ENCODE measurements at regions not wholly inside any gene's neighbourhood (a gene's known extent, or its start where the extent isn't known, plus 50 kb on each side); places are given as distances from the start of the nearest gene placed in this dataset.
A peak's percentile ranks its signal among the peaks of the same experiment; 100 is the strongest.

DNA sequence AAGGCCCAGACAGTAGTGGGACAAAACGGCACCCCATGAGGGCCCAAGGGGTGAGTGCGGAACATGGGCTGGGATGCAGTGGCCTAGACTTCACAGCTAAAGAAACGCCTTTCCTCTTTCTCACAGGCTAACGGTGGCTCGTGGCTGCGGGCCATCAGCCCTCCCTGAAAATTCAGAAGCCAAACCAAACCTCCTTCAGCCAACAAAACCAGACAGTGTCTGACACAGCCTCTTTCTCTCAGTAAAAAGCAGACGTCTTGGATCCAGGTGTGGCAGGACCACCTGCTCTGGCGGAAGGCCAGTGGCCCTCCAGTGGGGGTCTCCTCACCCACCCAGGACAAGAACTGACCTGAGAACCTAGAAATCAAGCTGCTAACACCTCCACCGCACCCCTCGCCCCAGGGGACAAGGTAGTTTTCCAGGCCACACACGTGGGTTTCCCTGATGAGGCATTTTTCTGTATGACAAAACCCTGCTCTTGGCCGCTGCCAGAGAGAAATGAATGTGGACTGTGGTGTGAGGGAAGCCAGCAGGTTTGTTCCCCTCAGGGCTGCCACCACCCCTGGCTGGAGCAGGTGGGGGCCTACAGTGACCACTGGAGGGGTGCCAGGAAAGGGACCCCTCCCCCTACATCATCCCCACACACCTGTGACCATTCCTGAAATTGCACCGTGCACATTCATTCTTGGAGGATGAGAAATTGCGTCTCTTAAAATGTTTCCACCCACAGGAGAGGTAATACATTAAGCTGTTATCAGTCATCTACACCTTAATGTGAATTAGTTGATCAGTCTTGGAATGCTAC lies 76.8 kb upstream of the PIM1 start:
- DNase-seq (ENCODE audit: low read depth) (peak; percentile 54), FAIRE-seq (no peak)
- H3K27ac Mint-ChIP-seq (ENCODE audit: unreplicated experiment), result peak overlapping the region; percentile 91
- H3K9me3 ChIP-seq (ENCODE audit: insufficient read depth, low read depth, low read length), result no peaks in the 10 kb centered on the region
- no peaks in the 10 kb centered on the region for H3K4me1 ChIP-seq (ENCODE audit: insufficient read depth, low read length)
- peaks cover 15% of the 10 kb centered on the region for H3K4me1 Mint-ChIP-seq (ENCODE audit: low read depth, unreplicated experiment)
- TF ChIP-seq, protein P1, sequence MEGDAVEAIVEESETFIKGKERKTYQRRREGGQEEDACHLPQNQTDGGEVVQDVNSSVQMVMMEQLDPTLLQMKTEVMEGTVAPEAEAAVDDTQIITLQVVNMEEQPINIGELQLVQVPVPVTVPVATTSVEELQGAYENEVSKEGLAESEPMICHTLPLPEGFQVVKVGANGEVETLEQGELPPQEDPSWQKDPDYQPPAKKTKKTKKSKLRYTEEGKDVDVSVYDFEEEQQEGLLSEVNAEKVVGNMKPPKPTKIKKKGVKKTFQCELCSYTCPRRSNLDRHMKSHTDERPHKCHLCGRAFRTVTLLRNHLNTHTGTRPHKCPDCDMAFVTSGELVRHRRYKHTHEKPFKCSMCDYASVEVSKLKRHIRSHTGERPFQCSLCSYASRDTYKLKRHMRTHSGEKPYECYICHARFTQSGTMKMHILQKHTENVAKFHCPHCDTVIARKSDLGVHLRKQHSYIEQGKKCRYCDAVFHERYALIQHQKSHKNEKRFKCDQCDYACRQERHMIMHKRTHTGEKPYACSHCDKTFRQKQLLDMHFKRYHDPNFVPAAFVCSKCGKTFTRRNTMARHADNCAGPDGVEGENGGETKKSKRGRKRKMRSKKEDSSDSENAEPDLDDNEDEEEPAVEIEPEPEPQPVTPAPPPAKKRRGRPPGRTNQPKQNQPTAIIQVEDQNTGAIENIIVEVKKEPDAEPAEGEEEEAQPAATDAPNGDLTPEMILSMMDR (IDR thresholded peaks at IDR 0.05; ENCODE audit: insufficient read depth, low read depth, low read length), result no peak
- TF ChIP-seq EZH2 (IDR thresholded peaks at IDR 0.05; ENCODE audit: insufficient read depth, low read length), result no peak
- no peak overlapping the region for H3K4me2 ChIP-seq (ENCODE audit: low read length)
- no peak overlapping the region for H2AFZ ChIP-seq (ENCODE audit: low read depth, low read length)
- H3K27me3 Mint-ChIP-seq (ENCODE audit: low read depth, unreplicated experiment), result no peaks in the 10 kb centered on the region
- no peaks in the 10 kb centered on the region for H3K36me3 ChIP-seq (ENCODE audit: insufficient read depth, low read length)
- no peak overlapping the region for H3K4me3 Mint-ChIP-seq (ENCODE audit: unreplicated experiment)
- H3K27me3 ChIP-seq (ENCODE audit: insufficient read depth, low read length), result no peaks in the 10 kb centered on the region
- no peaks in the 10 kb centered on the region for H4K20me1 ChIP-seq (ENCODE audit: insufficient read depth, low read length)
- no peak overlapping the region for H3K27ac ChIP-seq (ENCODE audit: low read depth, low read length)
- no peaks in the 10 kb centered on the region for H3K36me3 Mint-ChIP-seq (ENCODE audit: low read depth, unreplicated experiment)
- no peaks in the 10 kb centered on the region for H3K79me2 ChIP-seq (ENCODE audit: insufficient read depth, low read length)
- no peak overlapping the region for H3K4me3 ChIP-seq (ENCODE audit: insufficient read depth, low read depth, low read length)
- no peak overlapping the region for H3K9ac ChIP-seq (ENCODE audit: low read length)
- no peaks in the 10 kb centered on the region for H3K9me3 Mint-ChIP-seq (ENCODE audit: unreplicated experiment)

DNA sequence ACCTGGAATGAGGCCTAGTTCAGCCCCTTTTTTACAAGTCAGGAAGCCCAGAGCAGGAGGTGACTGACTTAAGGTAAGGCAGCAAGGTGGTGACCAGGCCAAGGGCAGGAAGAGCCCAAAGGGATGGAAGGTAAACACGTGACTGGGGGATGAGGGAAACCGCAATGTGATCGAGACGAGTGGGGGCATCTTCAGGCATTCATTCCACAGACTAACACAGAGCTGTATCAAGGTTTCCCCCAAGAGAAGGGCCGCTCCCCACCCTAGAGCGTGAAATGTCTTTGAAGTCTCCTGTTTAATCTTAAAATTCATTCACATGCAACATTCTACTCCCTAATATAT lies 76.3 kb upstream of the PIM1 start:
- no peaks in the 10 kb centered on the region for H3K36me3 Mint-ChIP-seq (ENCODE audit: low read depth, unreplicated experiment)
- Histone ChIP-seq H3K4me1 (ENCODE audit: insufficient read depth, low read length) (no peaks in the 10 kb centered on the region), H3K9ac (ENCODE audit: low read length) (no peak overlapping the region), H3K36me3 (ENCODE audit: insufficient read depth, low read length) (no peaks in the 10 kb centered on the region), H3K79me2 (ENCODE audit: insufficient read depth, low read length) (no peaks in the 10 kb centered on the region), H3K4me3 (ENCODE audit: insufficient read depth, low read depth, low read length) (no peak overlapping the region), H3K27me3 (ENCODE audit: insufficient read depth, low read length) (no peaks in the 10 kb centered on the region), H2AFZ (ENCODE audit: low read depth, low read length) (no peak overlapping the region), H3K27ac (ENCODE audit: low read depth, low read length) (no peak overlapping the region), H4K20me1 (ENCODE audit: insufficient read depth, low read length) (no peaks in the 10 kb centered on the region), H3K9me3 (ENCODE audit: insufficient read depth, low read depth, low read length) (no peaks in the 10 kb centered on the region), H3K4me2 (ENCODE audit: low read length) (no peak overlapping the region)
- H3K4me3 Mint-ChIP-seq (ENCODE audit: unreplicated experiment), result peak overlapping the region; percentile 10
- no peaks in the 10 kb centered on the region for H3K9me3 Mint-ChIP-seq (ENCODE audit: unreplicated experiment)
- peak overlapping the region; percentile 44 for H3K27ac Mint-ChIP-seq (ENCODE audit: unreplicated experiment)
- no peaks in the 10 kb centered on the region for H3K27me3 Mint-ChIP-seq (ENCODE audit: low read depth, unreplicated experiment)
- DNase-seq (ENCODE audit: low read depth), result no peak
- TF ChIP-seq, protein P1 (IDR thresholded peaks at IDR 0.05; ENCODE audit: insufficient read depth, low read depth, low read length), result no peak
- FAIRE-seq, result no peak
- H3K4me1 Mint-ChIP-seq (ENCODE audit: low read depth, unreplicated experiment), result peaks cover 15% of the 10 kb centered on the region

DNA sequence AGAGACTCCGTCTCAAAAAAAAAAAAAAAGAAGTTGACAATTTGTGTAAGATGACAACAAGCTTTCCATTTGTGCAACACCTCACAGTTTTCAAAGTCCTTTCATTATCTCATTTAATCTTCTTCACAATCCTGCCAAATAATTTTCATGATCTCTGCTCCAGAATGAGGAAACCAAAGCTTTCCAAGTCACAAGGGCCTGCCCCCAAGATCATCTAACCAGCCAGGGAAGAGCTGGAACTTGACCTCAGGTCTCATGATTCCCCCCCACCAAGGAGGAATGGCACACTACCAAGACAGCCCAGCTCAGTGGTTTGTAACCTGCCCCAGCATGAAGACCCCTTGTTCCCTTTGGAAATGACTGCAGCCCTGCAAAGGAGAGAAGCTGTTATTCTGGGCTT lies 74.0 kb upstream of the PIM1 start:
- Histone ChIP-seq H3K9ac (ENCODE audit: low read length) (no peak overlapping the region), H3K79me2 (ENCODE audit: insufficient read depth, low read length) (no peaks in the 10 kb centered on the region), H3K9me3 (ENCODE audit: insufficient read depth, low read depth, low read length) (no peaks in the 10 kb centered on the region), H2AFZ (ENCODE audit: low read depth, low read length) (no peak overlapping the region), H4K20me1 (ENCODE audit: insufficient read depth, low read length) (no peaks in the 10 kb centered on the region), H3K27me3 (ENCODE audit: insufficient read depth, low read length) (no peaks in the 10 kb centered on the region), H3K36me3 (ENCODE audit: insufficient read depth, low read length) (no peaks in the 10 kb centered on the region), H3K4me3 (ENCODE audit: insufficient read depth, low read depth, low read length) (no peak overlapping the region), H3K4me2 (ENCODE audit: low read length) (no peak overlapping the region), H3K4me1 (ENCODE audit: insufficient read depth, low read length) (no peaks in the 10 kb centered on the region), H3K27ac (ENCODE audit: low read depth, low read length) (no peak overlapping the region)
- no peaks in the 10 kb centered on the region for H3K36me3 Mint-ChIP-seq (ENCODE audit: low read depth, unreplicated experiment)
- TF ChIP-seq EZH2 (IDR thresholded peaks at IDR 0.05; ENCODE audit: insufficient read depth, low read length), result no peak
- TF ChIP-seq, protein P1 (IDR thresholded peaks at IDR 0.05; ENCODE audit: insufficient read depth, low read depth, low read length), result no peak
- DNase-seq (ENCODE audit: low read depth) (no peak), FAIRE-seq (no peak)
- no peak overlapping the region for H3K4me3 Mint-ChIP-seq (ENCODE audit: unreplicated experiment)
- no peaks in the 10 kb centered on the region for H3K27me3 Mint-ChIP-seq (ENCODE audit: low read depth, unreplicated experiment)
- peaks cover 15% of the 10 kb centered on the region for H3K4me1 Mint-ChIP-seq (ENCODE audit: low read depth, unreplicated experiment)
- H3K9me3 Mint-ChIP-seq (ENCODE audit: unreplicated experiment), result no peaks in the 10 kb centered on the region
- no peak overlapping the region for H3K27ac Mint-ChIP-seq (ENCODE audit: unreplicated experiment)
